Hematopoietic multipotent progenitor cell treated with erythropoietin and hydrocortisone succinate and interleukin-3 and kit ligand, for 8 days (in vitro differentiated cells): ENCODE measurements at regions not wholly inside any gene's neighbourhood (a gene's known extent, or its start where the extent isn't known, plus 50 kb on each side); places are given as distances from the start of the nearest gene placed in this dataset.

Source experiments
- DNase-seq: peaks from one replicate; pipeline ENCODE4 v3.0.0-alpha.2; 2015

DNA sequence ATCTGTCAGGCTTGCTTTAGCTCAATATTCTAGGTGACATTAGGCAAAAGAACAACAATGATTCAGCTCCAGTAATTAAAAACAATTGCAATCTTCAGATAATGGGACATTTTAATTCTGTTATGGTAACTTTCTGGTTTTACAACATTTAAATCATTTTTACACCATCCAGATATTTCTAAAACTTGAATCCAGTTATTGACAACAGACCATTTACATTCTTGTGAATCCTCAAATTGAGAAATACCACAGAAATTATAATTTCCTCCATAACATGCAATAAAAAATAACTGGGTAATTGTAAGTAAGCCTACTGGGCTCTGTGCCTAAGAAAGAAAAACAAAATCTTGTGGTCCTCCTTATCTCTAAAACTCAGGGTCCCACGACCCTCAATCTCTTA lies 195.0 kb upstream of the S100G start:
- no peak for DNase-seq

DNA sequence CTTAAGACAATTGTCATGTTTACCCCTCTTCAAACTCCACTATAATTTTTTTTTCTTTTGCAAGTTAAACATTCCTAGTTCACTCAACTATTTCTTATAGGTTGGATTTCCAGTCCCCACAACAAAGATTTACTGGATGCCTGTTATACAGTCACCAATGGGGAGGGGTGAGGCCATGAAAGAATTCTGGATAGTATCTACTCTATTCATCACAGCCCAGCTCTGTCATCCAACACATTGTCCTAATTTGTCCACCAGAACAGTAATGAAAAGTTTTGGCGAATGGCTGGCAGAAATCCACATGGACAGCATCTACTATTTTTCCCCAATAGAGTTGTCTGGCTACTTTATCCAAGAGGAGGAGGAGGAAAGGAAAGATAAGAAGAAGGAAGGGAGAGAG lies 192.7 kb upstream of the S100G start:
- no peak for DNase-seq

DNA sequence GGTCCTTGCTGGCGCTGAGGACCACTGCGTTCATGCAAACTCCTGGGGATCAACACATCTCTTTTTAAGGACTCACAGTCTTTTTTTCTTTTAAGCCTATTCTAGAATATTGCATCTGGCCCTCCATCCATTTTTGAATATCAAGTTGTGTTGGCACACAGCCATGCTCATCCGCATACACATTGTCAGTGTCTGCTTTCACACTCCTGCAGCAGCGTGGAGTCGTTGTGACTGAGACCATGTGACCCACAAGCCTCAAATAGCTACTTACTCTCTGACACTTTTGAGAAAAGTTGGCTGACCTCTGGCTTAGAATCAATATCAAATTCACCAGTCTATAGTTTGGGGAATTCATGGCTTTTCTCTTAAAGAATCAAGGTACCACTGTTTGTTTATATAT lies 191.8 kb upstream of the S100G start:
- no peak for DNase-seq

DNA sequence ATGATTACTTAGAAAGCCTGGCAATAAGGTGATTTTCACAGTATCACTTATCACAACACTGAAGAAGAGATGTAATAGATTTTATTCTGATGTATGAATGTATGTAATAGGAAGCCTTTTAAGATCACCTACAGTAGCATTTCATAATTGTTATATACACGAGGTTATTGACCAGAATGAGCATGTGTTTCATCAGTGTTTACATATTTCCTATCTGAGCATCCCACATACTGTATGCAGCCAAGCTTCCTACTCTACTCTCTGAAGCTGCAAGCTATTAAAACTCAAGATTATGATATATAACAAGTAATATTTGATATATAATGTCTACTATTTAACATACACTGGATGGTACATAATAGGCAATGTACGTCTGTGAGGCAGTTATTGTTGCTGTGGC lies 190.9 kb upstream of the S100G start:
- no peak for DNase-seq

DNA sequence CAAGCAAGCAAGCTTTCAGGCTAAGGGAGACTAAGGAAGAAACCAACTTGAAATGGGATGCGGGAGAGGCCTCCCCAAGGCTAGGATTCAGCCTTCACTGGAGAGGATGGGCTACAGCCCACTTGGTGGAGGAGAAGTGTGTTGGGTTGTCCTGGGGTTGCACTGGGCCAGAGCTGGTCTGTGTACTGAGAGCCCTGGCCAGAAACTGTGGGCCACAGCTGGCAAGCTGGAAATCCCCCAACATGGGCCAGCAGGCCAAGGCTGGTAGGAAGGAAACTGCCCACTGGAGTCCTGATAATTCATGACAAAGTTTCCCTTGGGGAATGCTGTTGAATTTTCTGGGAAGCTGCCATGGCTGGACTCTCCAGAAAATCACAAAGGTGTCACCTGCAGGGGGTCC lies 188.0 kb upstream of the S100G start:
- no peak for DNase-seq

DNA sequence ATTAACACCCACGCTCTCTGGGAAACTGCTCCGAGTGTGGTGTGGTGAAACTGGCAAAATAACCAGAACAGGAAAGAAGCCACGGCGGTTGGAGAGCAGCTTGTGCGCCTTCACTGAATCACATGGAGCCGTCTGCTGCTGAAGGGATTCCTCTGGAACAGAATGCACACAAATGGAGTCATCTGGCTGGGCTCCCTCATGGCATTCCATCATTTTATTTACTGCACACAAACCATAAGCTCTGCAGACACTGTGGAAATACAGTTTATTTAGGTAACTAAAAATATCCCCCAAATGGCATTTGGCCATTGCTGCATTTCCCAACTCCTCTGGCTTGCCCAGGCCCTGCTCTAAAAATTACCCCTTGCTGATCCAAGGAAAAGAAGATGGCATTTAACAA lies 187.0 kb upstream of the S100G start:
- no peak for DNase-seq

DNA sequence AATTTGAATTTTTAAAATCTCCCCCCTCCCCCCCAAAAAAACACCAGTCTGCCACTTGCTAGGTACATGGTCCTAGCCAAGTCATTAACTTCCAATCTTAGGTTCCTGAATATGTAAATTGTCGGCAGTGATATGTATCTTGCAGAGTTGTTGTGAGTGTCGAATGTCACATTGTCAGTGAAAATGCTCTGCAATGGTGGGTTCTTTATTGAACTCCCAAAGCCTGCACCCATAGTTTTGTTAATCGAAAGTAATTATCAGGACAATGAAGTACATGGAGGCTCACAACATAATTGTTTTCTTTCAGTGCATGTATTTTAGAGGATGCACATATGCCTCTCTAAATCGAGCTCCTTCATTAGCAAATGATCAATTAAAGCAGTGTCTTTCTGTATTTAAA lies 185.6 kb upstream of the S100G start:
- DNase-seq, result no peak

DNA sequence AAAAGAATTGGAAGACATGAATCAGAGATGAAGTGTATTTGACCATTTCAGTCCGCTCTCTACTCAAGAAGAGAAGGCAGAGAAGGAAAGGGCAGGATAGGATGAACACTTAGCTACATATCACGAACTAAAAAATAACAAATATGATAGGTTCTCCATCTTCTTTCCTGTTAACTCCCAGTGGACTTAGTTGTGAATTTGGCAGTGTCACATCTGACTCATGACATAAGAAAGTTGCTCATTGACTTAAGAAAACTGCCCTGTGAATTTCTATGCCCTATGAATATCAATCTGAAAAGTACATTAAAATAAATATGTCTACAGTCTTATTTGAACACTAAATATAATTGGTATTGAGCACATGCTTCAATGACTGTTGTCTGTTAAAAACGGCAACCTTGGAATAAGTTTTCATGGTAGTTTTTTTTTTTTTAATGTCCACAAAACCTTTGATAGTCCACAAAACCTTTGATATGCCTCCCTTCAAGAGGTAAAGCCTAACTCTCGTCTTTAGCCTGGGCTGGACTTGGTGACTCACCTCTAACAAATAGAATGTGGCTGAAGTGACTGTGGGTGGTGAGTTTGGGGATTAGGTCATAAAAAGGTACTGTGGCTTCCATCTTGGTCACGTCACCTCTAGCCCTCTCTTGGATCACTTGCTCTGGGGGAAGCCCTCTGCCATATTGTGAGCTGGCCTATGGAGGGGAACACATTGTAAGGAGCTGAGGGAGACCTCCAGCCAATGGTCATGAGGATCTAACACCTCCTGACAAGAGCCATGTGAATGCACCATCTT lies 184.7 kb upstream of the S100G start:
- DNase-seq, result no peak

DNA sequence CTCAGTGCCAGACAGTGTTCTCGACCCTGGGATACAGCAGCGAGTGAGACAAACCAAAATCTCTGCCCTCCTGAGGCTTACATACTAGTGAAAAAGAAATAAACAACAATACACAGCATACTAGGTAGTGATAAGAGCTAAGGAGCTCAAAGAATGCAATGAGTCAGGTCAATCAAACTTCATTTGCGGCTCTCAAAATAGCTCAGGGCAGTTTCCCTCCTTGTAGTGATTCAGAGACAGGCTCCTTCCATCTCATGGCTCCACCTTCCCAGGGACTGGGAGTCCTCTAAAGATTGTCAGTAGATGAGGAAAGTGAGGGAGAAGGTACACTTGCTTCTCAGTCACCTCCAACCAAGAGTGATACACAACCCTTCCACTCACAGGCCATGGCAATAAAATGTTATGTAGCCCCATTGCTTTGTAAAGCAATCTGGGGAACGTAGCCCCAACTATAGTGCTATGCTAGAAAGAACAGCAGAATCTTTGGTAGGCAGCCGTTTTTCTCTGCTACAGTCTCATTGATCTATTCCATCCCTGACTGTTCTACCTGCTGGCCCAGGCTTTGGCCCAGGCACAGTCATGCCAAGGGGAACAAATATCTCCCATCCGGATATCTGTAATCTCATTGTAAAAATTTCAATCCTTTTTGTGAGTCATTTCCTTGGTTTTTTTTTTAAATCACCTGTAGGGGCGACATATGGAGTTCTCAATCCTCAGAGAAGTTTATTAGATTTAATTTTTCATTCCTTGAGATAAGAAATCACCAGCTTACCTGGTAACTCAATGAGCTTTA lies 183.1 kb upstream of the S100G start:
- DNase-seq, result no peak

DNA sequence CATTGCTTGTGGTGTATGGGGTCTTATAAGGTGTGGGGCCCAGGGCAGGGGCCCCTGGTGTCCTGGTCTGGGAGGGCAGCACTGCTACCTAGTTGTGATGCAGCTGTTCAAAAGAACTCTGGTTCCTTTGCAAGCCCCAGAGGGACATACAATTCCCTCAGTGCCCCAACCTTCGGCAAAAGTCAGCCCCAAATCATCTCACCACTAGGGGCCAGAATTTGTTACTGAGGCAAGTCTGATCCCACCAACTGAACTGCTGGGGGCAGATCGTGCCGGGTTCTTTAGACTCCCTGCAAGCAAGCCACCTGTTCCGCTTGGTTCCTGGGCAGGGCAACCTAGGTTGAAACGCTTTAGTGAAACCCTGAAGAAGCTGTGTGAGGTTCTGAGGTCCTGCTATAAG lies 180.1 kb upstream of the S100G start:
- DNase-seq, result peak; percentile 6

DNA sequence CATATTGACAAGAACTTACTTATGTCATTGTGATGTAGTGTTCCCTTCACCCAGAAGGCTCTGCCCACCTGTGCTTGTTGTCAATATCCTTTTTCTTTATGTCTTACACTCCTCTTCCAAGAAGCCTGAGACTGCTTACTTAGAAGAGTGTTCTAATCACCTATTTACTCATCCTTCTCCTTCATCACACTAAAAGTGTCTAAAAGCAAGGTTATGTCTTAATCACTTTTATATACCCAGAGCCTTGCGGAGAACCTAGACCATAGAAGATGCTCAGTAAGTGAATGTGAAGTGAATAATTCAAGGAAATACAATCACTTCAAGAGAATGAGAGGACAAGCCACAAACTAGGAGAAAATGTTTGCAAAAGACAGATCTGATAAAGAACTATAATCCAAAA lies 177.6 kb upstream of the S100G start:
- DNase-seq, result no peak

DNA sequence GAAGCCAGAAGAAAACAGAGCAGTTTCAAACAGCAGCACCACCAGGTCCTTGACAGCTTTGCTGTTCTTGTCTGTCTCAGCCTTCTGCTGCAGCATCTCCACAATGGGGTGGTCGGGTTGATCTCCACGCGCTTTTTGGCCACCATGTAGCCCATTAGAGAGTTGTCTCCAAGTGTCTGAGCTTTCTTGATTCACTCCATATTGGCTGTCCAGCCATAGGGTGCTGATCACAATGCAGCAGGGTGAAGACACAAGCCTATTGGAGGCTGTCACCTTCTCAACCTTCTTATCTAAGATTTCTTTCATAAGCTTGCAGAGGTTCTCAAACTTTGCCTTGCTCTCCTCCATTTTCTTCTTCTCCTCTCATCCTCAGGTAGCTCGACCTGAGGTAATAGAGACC lies 175.4 kb upstream of the S100G start:
- DNase-seq, result no peak

DNA sequence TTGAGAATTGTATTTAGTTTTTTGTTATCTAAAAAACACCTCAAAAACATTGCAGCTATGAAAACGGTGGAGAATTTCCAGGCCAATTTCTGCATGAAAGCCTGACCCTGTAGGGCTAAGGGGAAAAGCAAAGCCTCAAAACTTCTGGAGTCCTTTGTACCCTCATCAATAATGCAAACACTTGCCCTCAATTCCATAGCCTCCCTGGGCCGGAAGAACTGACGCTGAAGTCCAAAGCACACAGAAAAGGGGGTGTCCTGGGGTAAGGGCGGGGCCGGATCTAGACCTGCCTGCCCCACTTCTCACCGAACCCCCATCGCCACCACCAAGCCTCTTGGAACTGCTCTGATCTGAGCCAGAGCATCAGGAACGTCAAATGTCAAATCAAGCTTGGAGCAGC lies 173.9 kb upstream of the S100G start:
- no peak for DNase-seq

DNA sequence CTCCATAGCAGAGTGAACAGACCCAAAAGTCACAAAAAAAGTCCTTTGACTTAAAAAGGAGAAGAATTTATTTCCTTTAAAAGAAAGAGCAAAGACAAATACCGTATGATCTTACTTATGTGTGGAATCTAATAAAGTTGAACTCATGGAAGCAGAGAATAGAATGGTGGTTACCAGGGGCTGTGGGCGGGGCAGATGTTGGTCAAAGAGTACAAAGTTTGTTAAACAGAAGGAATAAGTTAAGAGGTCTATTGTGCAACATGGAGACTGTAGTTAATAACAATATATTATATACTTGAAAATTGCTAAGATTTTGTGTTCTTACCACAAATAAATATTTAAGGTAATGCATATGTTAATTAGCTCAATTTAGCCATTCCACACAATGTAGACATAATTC lies 173.3 kb upstream of the S100G start:
- no peak for DNase-seq

DNA sequence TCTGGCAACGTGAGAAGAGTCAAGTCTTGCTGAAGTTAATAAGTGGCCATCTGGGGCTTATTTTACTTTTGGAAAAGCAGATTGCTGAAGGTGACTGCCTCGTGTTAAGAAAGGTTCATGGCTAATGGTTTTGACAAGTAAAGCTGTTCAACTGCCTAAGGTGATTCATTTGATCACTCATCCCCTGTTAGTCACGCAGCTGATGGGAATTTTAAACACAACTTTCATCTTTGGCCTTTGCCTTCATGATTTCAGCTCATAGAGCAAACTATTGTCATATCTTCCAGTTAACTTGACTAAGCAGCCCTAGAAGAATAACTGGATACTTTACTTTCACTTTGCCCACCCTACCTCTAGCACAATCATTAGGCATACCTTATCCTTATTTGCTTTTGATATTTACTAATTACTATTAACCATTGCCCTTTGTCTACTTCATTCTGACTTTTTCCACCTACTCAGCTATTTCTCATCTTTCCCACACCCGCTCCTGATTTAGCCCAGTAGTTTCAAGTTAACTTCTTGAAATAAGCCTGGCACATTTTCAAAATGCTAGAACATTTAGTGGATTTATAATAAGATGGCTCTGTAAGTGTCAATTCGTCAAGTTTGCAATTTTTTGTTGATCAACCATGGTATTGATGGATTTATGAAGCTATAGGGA lies 170.6 kb upstream of the S100G start:
- DNase-seq, result no peak

DNA sequence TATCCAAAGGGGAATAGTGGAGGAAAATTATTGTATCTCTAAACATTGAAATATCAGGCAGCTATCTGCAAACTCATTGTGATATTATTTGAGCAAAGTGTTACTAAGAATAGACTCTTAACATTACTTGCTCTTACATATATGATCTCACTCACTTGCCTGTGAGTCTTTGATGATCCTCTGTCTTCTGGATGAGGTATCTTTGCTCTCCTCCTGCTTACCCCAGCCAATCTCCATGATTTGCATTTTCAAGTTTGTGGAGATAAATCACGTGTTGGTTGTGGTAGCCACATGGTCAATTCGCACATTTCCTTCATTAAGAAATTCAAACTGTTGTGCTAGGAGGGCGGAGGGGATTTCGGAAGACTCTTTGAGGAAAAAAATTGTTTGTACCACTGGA lies 169.9 kb upstream of the S100G start:
- no peak for DNase-seq

DNA sequence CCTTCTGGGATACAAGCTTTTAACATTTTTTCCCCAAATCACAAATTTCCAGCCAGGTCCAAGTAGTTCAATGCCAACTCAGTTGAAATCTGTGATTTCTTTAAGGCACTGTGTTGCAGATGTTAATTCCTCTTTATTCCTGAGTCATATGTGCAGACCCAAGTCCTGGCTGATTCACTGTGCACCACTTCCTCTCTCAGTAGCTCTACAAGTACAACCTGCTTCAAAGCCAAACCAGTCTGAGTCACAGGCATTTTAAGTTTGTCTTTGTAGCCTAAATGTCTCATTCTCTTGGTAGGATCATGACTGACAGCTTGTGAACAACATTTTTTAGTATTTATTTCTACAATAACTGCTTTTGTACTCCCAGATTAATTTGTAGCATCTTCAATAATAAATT lies 165.6 kb upstream of the S100G start:
- no peak for DNase-seq

DNA sequence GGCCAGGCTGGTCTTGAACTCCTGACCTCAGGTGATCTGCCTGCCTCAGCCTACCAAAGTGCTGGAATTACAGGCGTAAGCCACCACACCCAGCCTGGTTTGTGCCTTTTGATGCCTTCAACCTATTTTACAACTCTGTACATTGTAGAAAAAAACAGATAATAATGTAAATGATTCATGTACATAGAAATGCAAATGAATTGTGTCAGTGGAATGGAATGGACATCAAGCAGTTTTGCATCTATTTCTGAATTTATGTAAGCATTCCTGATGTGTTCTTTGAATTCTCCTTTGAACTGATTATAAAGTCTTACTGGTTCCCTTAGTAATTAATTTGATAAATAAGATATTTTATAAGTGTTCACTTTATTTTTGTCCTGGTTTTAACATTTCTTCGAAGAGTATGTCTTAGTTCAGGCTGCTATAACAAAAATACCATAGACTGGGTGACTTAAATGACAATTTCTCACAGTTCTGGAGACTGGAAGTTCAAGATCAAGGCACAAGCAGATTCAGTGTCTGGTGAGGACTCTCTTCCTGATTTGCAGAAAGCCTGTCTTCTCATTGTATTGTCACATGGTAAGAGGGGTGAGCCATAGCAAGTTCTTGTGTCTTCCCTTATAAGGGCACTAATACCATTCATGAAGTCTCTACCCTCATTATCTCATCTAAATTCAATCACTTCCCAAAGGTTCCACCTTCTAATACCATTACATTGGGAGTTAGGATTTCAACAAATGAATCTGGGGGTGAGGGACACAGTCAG lies 162.2 kb upstream of the S100G start:
- DNase-seq, result no peak

DNA sequence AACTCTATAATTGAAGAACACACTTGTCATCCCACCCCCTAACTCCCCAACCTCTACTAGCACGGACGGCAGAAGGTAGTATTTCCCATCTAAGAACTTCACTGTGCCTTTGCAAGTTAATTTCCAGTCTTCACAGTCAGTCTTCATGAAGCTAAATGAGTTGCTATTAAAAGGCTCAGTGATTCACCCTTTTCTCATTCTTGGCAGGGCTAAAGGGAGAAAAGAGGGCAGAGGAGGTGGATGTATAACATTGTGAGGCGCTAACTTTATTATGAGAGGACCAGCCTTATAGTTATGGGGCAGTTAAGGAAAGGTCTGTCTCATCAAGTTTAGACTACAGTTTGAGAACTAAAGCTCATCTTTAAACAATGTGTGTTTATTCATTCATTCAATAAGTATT lies 161.0 kb upstream of the S100G start:
- DNase-seq, result no peak

DNA sequence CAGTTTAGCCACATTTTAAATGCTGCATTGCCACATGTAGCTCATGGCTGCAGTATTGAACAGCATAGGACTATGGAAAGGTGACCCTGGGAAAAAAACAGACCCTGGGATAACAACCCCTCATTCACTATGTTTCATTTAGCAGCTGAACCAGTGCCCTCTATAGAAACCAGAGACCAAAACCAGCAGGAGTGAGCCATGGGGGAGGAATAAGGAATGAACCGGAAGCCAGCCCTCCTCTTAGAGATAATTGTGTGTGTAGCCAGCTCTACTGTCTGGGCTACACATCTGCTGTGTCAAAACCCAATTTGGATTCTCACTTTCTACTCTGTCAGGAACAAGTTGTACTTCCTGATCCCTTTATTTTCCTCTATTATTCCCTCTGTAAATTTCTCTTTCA lies 158.5 kb upstream of the S100G start:
- DNase-seq, result no peak

DNA sequence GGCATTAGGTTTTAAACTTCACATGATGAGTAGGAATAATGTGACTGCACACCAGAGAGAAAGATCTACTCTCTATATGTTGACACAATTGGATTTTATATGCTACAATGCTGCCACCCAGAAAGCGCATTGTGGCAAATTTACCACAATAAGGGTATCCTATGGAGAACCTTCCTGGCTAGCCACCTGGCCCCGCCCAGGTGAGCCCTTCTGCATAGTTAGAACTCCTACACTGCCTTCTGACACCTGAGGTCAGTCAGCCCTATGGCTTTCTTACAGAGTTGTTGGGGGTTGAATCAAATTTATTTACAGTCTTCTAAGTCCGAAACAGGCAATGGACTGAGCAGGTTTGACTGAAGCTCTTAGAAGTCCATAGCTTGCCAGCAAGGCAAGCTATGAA lies 153.8 kb upstream of the S100G start:
- DNase-seq, result no peak

DNA sequence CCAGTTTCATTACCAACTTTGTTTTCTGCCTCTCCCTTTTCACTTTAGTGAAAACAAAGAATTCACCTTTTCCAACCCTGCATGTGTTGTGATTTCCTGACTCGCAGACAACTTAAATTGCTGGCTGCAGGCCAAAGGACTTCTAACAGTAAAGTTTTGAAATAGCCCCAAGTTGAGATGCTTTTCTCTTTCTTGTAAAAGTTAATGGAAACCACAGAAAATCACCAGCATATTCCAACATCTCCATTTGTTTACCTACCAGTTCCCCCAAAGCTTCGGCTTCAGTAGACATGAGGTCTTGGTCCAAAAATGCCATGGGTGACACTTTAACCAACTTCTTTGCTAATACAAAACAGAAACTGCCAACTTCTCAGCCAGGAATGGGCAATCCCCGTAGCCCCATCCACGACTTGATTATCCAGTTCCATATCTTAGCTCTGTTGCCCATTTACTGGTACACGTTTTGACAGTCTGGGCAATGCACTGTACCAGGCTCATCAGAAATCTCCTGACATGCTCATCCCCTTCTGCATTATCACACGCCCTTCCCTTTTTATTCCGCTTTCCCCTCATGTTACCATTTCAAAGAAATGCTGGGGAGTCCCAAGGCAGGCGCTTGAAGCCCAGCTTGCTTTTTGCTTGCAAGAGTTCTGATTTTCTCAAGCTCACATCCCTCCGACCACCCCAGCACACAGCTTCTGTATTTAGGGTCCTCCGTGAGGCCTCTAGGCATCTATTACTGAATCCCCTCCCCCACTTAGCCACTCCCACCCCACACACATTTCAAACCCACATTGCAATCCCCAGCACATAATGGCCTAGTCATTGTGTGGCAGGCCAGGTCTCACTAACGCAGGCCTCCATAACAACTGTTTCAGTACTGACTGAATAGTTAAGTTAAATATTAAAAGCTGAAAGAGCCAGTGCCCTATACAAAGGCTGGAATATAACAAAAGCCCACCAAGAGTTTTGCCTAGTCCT lies 137.9 kb upstream of the S100G start:
- DNase-seq, result no peak
